ENCODE measurements at regions not wholly inside any gene's neighbourhood (a gene's known extent, or its start where the extent isn't known, plus 50 kb on each side); places are given as distances from the start of the nearest gene placed in this dataset.

GRCh38 chrX:46446727-46447378 is 98.4 kb downstream of the ZNF674 start (continued):
- TF ChIP-seq WIZ (CRISPR knock-in tag; IDR thresholded peaks at IDR 0.05) (no peak), SMAD3 (CRISPR knock-in tag; IDR thresholded peaks at IDR 0.05) (no peak), TFE3 (CRISPR knock-in tag; IDR thresholded peaks at IDR 0.05) (no peak), GABPB1 (CRISPR knock-in tag; IDR thresholded peaks at IDR 0.05) (peak; percentile 95), ZNF609 (CRISPR knock-in tag; IDR thresholded peaks at IDR 0.05; ENCODE audit: borderline replicate concordance) (no peak), ATF1 (CRISPR knock-in tag; IDR thresholded peaks at IDR 0.05) (no peak), ZNF484 (CRISPR knock-in tag; IDR thresholded peaks at IDR 0.05; ENCODE audit: borderline replicate concordance, low read depth) (no peak), ZFP36L2 (CRISPR knock-in tag; IDR thresholded peaks at IDR 0.05) (no peak), TFAP4 (IDR thresholded peaks at IDR 0.05; ENCODE audit: borderline replicate concordance, low read depth) (0 out of 2 replicates have a peak, but pooled peaks have one; percentile 11), HCFC1 (IDR thresholded peaks at IDR 0.05; ENCODE audit: low read depth, low read length) (peak; percentile 8; the same call in 1 of the 2 replicates), KDM4B (CRISPR knock-in tag; IDR thresholded peaks at IDR 0.05) (no peak), ZNF441 (CRISPR knock-in tag; IDR thresholded peaks at IDR 0.05; ENCODE audit: borderline replicate concordance) (no peak), ZBTB40 (IDR thresholded peaks at IDR 0.05) (no peak), ZBTB40 (CRISPR knock-in tag; IDR thresholded peaks at IDR 0.05) (no peak)
